ENCODE measurements at regions not wholly inside any gene's neighbourhood (a gene's known extent, or its start where the extent isn't known, plus 50 kb on each side); places are given as distances from the start of the nearest gene placed in this dataset.
"Not testable (repeated sequence)": the region's sequence is repeated elsewhere in the genome, so short reads cannot be mapped to it uniquely, and the experiment has no call there.

DNA sequence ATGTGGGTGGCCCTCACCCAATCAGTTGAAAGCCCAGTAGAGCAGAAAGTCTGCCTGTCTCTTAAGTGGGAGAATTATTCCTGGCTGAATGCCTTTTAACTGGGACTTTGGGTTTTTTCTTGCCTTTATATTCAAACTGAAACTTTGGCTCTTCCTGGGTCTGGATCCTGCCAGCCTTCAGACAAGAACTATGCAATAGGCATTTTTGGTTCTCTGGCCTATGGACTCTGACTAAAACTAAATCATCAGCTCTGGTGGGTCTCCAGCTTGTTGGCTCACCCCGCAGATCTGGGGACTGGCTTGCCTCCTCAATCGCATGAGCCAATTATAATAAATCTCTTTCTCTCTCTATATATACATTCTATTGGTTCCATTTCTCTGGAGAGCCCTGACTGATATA lies 173.0 kb upstream of the IGF1 start:
- no peak for DNase-seq

DNA sequence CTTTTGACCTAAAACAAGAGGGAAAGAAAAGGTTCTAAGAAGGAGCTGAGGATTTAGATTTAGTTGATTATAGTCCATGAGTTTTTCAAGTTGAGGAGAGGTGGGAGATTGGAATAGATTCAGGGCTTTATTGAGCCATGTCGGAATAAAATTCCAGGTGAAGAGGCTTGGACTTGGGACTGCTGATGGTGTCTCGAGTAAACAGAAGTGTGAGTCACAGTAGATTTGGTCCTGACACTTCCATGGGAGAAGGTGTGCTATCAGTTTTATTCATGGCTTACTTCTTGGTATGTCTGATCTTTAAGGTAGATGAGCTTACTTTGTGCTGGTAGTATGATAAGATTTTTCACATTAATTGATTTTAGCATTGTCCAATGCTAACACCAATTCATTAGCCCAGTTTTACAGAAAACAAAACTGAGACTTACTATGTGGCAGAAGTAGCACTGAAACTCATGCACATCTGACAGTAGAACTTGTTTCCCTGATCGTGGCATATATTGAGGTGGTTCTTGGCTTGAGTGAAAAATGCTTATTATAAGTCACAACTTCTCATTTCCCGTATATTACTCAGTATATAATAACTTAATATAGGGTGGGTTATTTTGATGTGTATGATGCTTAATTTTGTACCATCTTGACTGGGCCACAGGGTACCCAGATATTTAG lies 172.4 kb upstream of the IGF1 start:
- DNase-seq = no peak

DNA sequence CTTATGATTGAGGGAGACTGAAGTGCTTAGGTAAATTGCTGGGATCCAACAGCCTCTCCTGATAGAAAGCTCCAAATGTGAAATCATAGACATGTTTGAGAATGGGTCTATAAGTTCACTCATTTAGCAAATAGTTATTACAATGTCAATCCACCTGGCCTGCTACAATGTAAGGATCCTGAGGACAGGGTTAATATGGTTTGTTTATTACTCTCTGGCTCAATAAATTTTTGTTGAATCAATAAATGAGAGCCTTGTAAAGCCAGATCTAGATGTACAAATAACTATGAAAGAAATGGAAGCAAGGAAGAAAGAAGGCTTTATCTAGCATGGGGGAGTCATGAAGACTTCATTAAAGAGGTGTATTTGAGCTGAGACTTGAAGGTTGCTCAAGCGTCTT lies 165.6 kb upstream of the IGF1 start:
- DNase-seq = no peak

GRCh38 chr12:102643879-102644575 lies 163.7 kb upstream of the IGF1 start:
- DNase-seq = no peak

DNA sequence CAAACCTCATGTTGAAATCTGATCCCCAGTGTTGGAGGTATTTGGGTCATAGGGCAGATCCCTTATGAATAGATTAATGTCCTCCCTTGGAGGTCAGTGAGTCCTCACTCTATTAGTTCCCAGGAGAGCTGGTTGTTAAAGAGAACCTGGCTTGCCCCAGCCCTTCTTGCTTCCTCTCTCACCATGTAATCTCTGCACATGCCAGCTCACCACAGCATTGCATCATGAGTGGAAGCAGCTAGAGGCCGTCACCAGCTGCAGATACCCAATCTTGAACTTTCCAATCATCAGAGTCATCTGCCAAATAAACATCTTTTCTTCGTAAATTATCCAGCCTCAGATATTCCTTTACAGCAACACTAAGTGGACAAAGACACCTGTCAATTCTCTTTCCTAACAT lies 161.8 kb upstream of the IGF1 start:
- no peak for DNase-seq

GRCh38 chr12:102640658-102641057 lies 160.3 kb upstream of the IGF1 start:
- DNase-seq = not testable (repeated sequence)

DNA sequence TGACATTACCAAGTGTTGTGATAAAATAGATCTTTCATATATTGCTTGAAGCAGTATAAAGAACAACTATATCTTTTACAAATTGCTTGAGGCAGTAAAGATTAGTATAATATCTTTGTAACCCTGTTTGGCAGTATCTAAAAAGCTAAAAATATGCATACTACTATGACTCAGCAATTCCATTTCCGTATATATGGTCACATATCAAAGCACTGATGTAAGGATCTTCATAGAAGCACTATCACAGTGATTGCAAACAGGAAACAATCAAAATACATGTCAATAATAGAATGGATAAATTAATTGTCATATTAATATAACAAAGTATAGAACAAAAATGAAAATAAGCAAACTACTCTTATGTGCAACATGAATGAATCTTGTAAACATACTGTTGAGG lies 158.4 kb upstream of the IGF1 start:
- DNase-seq = no peak

DNA sequence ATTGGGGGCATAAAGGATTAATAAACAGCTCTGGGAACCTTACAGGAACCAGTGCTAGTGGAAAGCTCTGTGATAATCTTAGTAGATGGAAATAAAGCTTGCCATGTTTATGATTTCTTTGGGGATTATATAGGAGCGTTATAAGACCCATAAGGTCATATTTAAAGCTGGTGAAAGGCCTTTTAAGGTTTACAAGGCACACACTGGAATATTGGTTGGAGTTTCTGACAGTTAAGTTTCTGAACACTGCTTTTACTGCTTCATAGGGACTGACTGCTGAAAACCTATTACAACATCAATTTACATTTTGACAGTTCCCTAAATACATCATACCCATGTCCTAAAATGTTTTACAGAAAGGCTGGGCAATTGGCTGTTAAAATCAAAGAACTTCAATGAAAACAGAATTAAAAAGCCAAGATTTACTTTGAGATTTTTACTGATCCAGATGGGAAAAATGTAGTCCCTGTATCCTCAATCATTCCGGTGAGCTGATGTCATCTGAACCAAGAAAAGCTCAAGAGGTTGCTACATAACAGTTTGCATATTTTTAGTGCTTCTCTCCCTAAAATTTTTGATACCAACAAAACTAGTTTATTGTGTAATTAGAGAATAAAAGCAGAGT lies 153.7 kb upstream of the IGF1 start:
- DNase-seq = no peak

DNA sequence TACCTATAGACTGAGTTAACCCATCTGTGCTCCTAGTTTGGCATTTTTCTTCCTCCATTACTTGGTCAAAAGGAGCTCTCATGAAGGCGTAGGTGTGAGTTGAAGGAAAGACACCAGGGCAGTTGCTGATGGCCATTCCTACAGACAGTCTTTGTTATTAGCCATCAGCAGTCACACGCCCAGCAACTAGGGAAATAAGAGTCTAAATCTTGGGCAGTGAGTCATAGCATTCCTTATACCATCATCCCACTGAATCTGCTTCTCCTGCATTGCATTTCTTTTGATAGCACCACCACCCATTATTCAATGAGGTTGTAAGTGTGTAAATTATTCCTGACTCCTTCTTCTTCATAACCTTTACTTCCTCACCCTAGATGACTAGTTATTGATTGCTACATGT lies 150.9 kb upstream of the IGF1 start:
- DNase-seq = no peak

- DNase-seq = no peak
Measured at GRCh38 chr12:102629262-102629888, 149.0 kb upstream of the IGF1 start.

GRCh38 chr12:102625819-102626218 lies 145.5 kb upstream of the IGF1 start:
- DNase-seq = no peak

DNA sequence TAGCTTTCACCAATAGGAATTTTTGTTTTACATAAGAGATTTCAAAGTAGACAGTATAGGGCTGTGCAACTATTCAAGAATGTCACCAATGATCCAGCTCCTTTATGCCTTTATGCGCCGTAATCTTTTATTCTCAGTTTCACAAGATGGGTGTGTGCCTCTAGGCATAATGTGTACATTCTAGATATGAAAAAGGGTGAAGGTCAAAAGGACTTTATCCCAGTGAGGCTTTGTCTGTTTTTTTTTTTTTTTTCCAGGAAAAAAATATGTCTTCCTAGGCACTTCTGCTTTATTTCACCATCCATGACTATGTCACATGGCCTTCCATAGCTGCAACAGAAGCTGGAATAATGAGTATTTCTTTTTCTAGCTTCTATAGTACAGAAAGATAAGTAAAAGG lies 142.3 kb upstream of the IGF1 start:
- no peak for DNase-seq

DNA sequence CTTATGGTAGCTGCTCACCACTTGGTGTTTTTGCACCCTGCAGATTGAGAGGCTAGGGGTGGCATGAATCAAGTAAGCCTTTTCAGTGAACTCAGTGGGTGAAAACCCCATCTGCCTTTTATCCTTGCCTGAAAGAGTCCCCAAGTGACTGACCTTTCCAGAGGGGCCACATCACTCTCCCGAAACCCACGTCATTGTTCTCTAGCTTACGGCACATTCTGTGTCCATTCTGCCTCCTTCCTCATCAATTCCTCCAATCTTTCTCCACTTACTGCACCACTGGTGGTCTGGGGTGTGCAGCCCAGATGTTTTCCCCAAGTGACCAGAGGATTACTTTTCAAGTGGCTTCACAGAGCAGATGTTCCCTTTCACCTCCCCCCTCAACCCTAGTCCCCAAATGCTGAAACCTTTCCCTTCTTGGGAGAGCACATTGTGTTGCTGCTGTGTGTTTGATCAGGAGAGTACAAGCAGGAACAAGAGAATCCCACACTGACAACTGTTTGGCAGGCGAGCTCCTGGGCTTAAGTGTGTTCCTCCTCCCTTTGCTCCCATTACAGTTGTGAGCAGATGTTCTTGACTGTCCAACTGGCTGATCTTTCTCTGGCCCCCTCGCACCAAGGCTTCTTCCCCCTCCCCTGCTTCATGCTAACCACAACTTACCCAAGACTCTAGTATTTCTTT lies 138.0 kb upstream of the IGF1 start:
- no peak for DNase-seq

DNA sequence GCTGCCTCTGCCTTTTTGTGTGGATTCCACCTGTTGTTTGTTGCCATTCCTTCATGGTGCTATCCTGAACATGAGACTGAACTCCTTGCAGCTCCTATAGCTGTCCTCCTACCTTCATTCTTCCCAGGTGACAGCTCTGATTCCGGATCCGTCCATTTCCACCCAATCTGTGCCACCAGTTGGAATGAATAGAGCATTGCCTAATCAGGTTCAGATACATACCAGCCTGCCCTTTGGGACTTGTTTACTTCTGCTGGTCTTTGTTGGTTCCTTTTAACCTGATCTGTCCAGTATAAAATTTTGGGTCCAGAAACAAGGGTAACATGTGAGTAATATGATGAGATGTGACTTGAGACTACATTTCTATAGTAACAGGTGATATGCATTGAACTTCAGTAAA lies 136.3 kb upstream of the IGF1 start:
- no peak for DNase-seq

DNA sequence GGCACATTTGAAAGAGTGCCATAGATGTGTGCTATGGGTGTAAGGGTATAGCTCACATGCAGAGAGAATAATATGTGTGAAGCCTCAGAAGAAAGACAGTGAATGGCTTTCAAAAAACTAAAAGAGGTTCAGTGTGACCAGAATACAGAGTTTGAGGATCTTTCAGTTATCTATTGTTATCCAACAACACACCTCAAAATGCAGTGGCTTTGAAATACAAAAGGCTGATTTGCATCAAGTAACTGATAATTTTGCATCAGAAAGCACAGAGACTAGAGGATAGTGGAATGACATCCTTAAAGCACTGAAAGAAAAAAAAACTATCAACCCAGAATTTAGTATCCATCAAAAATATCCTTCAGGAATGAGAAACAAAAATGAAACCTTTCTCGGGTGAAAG lies 131.6 kb upstream of the IGF1 start:
- no peak for DNase-seq

DNA sequence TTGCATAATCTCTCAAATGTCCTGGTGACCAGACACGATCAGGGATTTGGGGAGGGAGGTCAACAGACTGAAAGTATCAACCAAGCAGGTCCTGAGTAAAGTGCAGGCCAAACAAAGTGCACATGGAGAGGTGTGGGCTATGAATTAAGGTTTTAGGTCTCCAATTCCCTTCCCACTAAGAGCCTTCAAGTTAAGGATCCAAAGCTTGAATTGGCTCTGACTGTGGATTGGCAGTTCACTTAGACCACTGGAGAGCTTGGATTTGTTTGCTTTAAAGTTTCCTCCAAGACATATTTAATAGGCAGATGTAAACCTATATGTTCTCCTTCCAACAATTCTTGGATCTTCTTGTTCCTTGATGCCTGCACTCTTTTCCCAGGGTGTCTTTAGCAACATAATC lies 129.6 kb upstream of the IGF1 start:
- DNase-seq = no peak

- no peak for DNase-seq
Measured at GRCh38 chr12:102603021-102603420, 122.7 kb upstream of the IGF1 start.

- DNase-seq = no peak
Measured at GRCh38 chr12:102602521-102602920, 122.2 kb upstream of the IGF1 start.

GRCh38 chr12:102601621-102602020 lies 121.3 kb upstream of the IGF1 start:
- DNase-seq = no peak

- DNase-seq = no peak
Measured at GRCh38 chr12:102596687-102597086, 116.3 kb upstream of the IGF1 start.

DNA sequence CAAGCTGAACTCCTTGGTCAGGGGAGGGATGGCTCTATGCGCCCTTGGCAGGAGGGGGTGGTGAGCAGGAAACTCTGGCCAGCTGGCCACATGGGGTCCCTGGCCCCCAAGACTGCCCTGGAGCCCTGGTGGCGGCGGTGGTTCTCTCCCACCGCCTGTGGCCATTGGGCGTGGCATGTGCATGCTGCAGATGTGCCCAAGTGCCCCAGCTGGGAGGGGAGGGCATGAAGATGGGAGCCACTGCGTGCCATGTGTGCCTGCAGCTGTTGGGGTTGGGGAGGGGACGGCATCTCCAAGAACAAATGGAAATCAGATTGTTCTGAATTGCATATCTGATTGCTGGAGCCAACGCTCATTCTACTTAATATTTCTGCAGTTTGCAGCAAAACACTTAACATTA lies 115.7 kb upstream of the IGF1 start:
- DNase-seq = no peak

DNA sequence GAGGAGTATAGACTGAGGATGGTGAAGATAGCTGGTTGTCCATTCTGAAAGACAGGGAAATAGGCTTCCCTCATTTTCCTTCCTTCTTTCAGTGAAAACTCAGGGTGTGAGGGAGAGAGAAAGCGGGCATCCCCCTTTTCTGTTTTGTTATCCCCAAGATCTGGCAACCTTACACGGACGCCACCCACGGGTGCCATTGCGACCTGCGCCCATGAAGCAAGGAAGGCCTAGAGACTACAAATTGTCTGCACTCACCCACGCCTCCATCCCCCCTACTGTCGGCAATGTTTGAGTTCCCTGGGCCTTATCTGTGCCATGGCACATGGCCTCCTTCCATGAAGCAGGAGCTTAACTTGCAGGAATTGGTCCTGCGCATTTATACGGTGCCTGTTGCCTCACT lies 115.0 kb upstream of the IGF1 start:
- DNase-seq = no peak

- no peak for DNase-seq
Measured at GRCh38 chr12:102593134-102593533, 112.8 kb upstream of the IGF1 start.
